NCI-H2029 treated with DMSO at 0.1 percent for 48 hours (cell line): ENCODE measurements at regions not wholly inside any gene's neighbourhood (a gene's known extent, or its start where the extent isn't known, plus 50 kb on each side); places are given as distances from the start of the nearest gene placed in this dataset.
A peak's percentile ranks its signal among the peaks of the same experiment; 100 is the strongest.

ENCODE experiments used
- DNase-seq: peaks from one replicate; lab custom pipeline; 2025; lab: John Stamatoyannopoulos, UW

DNA sequence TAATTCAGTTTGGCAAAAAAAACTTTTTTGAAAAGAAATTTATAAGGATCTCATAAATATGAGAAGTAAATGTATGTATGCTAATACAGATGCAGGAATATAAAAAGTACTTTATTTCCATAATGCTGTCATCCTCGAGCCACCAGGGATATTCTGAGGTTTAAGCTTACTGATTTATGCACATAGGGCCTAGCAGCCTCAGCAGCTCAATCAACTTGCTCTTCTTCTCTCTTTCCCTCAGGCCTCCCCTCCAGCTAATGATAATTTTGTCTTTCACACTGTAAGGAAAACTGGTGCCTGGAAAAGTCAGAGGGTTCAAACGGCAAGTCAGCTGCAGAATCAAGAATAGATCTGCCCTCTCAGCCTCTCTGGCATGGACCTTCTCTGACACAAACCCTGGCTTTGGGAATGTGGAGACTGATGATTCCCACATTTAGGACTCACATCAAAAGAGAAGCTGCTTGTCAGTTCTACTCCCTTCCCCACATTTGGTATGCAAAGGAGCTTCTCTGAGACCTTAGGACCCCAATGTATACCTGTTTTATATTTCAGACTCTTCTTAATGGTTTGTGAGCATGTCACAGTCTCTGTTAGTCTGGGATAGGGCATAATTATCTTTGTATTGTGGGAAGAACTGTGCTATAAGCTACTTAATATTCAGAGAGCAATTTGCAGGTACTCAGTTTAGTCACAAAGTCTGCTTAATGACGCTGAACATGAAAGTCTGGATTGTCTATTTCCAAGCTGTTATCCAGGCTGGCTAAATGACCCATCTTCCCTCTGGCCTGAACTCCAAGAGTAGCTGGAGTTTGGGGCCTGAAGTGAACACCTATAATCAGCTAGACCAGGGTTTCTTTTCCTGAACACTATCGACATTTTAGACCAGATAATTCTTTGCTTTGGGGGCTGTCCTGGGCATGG, 52.1 kb upstream of the DIPK1A start:
- no peak for DNase-seq

DNA sequence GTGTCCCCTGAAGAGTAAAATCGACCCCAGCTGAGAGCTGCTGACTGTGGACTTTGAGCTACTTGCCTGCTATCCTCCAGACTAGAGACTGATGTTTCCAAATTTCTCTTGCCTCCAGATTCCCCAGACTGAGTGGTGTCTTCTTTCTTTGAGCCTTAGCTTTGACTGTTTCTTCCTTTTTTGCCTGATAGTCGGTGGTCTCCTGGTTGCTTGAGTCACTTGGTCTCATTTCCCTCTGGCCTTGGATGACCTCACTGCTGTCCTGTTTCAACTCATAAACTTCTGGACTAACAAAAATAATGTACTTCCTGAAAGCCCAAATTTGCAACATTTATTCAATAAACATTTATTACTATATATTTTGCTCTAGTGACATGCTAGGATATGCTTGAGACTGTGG, 52.9 kb upstream of the DIPK1A start:
- DNase-seq, result no peak

DNA sequence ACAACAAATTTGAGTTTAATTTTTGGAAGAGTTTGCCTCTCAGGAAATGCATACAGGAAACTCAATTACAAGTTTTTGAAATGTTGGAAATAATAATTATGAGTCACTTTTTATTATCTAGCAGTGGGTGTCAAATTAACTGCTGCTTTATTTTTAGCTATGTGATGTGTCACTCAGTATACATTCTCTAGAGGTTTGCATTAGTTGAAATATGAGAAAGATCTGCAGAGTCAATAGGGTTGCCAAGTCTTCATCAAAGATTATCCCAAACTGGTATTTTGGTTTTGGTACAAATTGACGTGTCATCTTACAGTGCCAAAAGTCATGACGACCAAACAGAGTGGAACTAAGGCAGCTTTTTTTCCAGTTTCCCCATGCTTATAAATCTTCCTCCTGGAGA, 54.3 kb upstream of the DIPK1A start:
- DNase-seq, result no peak

DNA sequence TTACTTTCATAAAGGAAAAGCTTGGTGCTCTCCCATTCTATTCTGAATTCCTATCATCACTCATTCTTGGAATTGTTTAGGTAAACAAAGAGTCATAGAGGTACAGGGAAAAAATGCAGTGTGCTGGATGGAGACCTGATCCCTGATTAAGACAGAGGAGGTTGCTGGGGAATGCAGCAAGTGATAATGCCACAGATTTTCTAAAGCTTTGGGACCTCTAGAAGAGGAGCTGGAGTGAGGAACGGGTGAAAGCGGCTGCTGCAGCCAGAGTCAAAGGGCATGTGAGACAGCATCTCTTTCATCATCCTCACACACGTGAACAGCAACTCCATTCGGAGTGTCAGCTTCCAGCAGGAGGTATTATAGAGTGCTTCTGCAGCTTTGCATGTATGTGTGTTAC, 54.9 kb upstream of the DIPK1A start:
- no peak for DNase-seq

DNA sequence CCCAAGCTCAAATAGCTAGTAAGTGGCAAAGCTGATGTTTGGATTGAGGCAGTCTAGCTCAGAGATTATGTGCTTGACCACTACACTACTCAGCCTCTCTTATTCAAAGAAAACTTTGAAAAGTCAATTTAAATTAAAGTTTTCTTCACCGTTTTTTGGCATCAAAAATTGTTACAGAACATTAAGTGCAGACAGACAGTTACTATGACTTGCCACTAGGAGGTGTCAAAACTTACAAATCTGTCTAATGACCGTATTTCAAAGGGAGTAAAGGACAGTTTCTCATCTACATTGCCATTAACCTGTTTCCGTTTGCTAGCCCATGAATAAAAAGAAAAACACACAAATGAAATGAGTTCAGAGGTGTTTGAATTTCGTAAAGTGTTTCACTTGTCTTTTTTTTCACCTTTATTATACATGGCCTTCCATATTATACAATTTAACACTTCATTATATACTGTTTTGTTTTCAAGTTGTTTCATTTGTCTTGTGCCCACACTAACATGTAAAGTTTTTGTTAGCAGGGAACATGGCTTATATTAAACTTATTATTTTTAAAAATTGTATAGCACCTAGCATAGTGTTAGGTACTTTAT, 57.4 kb upstream of the MTF2 start:
- DNase-seq, result peak; percentile 60

DNA sequence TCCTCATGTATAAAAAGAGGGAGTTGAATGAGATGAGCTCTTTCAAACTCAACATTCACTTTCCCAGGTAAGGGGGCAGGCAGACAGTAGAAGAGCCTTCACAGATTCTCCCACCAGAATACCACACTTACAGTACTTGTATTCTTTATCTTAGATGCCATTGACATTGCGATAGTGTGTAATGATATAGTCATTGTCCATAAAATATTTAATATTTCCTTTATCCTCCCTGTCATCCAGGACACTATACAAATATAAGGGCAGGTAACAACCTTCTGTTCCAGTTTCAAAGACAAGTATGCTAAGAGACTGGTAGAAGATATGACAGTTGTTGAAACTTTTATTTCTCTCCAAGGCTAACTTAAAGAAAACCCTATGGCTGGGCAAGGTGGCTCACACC, 56.5 kb upstream of the MTF2 start:
- DNase-seq, result no peak

DNA sequence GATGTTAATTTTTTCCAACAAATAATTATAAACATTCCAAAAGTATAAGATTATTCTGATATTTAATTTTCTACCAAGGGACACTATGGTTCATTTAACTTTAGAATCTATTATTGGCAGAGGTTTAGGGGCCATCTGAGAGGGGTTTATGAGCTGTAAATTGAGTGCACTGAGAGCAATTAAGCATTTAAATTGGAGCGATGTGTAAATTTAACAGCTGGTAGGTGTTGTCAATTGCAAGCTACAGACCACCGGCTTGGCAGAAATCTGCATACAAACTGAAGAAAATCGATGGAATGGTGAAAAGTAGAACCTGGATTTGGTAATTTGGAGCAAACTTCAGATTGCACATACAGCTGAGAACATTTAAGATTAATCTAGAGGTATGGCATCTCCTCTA, 55.8 kb upstream of the MTF2 start:
- no peak for DNase-seq

DNA sequence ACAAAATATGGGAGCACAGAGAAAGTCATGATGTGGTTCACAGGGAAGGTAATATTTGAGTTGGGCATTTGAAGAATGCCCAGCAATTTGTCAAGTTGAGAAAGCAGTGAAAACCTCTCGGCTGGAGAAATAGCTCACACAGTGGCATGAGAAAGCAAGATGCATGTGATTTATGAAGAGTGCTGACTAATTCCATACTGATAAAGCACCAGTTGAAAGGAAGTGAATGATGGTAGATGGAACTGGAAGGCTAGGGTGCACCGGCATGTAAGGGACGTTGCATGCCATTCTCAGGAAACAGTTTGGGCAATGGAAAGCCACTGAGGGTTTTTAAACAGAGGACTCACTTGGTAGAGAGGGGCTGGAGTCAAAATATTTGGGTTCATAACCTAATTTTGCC, 53.5 kb upstream of the MTF2 start:
- DNase-seq, result no peak

DNA sequence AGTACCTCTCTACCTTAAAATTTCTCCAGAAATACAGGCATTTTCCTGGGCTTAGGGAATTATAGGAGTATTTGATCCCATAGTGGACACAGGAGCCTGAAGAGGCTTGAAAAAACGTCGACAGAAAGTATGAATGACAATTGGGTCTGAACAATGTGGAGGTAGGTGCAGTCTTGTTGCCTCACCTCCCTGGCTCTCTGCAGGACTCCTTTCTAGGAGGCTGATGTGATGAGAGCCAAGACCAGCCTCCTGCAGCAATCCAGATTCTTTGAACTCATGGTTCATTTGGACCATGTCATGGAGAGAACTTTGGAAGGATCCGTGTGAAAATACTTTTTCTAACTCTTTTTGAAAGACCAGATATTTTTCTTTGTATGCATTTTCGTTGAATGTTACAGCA, 50.5 kb upstream of the MTF2 start:
- DNase-seq, result no peak
